HG02870 (cell line): ENCODE measurements at regions not wholly inside any gene's neighbourhood (a gene's known extent, or its start where the extent isn't known, plus 50 kb on each side); places are given as distances from the start of the nearest gene placed in this dataset.
"Not testable (repeated sequence)": the region's sequence is repeated elsewhere in the genome, so short reads cannot be mapped to it uniquely, and the experiment has no call there.

Experiments used
- ATAC-seq: cut with Tn5 transposase; IDR thresholded peaks from one replicate; pipeline ENCODE4 v1.9.1; 2021; ENCODE audit warnings: mild to moderate bottlenecking, moderate library complexity; ENCODE audit not compliant: unreplicated experiment

DNA sequence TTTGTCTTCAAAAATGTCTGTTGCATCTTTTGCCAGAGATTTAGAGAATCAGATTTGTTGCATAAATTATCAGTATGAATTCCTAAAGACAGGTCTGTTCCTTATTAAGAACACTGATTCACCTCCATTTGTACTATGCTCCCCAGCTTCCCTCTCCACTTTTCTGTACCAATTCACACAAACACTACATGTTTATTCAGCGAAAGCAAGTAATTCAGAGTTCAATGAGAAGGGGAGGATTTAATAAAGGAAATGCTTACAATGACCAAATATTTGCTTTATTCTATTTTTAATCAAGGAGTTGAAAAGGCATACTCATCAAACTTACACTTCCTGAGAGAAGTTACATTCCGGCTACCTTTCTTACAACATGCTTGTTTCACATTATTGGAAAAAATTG lies 135.5 kb downstream of the NBPF8 start:
- not testable (repeated sequence) for ATAC-seq

DNA sequence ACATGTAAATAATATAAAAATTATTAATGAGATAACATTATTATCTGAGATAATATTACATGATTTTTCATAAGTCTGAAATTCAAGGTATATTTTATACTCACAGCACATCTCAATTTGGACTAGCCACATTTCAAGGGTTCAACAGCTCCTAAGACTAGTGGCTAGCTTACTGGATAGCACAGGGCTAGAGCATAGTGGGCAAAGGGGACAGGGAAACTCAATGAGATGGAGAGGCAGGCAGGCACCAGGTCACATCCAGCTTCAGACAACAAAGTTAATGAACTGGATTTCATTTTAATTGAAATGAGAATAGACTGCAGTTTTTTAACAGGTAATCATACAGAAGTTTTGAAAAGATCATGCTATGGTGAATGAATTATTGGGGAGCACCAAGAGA lies 137.4 kb downstream of the NBPF8 start:
- ATAC-seq = not testable (repeated sequence)

DNA sequence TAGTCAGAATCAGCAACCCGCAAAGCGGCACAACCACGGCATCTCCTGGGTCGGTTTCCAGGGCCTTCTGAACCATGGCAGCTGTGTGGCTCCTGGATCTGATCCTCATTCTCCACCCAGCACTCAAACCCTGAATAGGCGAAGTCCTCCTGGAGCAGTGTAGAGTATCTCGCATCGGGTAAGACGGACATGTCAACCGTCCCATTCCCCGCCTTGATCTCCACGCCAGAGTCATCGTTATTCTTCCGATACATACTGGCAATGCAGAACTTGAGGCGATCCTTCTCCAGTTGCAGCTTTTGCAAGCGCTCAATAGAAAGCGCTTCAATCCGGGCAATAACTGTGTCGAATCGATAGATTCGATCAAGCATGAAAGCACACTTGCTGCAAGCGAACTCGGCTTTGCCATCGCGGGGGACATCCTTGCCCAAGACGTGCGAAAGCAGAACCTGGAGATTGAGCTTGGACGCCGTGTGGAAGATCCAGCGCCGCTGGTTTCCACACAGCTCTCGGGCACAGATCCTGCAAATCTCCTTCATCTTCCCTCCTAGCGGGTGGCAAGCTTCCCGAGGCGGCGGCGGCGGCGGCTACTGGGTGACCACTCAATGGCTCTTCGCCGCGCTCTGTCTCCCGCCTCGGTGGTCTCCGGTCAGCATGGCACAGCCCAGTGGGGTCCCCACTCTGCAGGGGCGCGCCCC lies 142.9 kb downstream of the NBPF8 start:
- ATAC-seq = peak; percentile 1

DNA sequence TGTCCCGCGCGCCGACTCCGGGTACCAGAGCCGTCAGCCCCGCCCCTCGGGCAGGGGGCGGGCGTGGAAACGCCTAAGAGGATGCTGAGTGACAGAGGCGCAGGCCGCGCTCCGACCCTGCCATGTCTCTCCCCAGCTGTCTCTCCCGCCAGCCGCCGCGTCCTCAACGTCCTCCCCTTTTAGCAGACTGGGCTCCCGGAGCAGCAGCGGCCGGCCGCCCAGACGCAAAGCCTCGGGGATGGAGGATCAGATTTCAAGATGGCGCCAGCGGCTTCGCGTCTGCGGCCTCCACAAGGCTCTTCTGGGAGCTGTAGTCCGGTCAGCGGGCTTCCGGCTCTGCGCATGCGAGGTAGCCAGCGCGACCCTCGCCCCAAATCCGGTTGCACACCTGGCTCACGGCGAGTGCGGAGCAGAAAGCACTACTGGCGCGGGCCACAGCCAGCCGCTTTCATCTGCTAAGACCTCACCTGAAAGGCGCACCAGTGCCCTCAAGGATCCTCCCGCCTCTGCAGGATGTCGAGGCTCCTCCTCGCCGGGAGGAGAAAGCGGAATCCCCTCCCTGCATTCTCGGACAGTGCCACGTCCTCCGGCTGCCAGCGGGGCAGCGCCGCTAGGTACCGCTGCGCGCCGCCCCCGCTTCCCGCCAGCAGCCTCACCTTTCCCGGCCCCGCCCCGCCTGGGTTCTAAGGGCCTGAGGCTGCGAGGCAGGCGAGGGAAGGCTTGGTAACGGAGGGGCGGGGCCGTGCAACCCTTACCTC lies 143.6 kb downstream of the NBPF8 start:
- ATAC-seq = peak; percentile 75

DNA sequence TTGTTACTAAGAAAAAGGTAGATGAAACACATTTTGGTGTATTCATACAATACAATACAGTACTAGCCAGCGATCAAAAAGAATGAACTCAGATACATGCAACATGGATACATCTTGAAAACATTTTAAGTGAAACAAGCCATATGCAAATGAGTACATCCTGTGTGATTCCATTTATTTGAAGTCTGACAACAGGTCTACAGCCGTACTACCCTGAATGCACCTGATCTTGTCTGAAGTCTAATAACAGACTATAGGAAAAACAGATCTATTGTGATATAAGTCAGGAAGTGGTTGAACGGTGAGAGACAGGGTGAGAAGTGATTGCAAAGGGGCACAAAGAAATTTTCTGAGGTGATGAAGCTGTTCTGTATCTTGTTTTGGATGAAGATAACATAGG lies 146.9 kb downstream of the NBPF8 start:
- ATAC-seq = not testable (repeated sequence)

DNA sequence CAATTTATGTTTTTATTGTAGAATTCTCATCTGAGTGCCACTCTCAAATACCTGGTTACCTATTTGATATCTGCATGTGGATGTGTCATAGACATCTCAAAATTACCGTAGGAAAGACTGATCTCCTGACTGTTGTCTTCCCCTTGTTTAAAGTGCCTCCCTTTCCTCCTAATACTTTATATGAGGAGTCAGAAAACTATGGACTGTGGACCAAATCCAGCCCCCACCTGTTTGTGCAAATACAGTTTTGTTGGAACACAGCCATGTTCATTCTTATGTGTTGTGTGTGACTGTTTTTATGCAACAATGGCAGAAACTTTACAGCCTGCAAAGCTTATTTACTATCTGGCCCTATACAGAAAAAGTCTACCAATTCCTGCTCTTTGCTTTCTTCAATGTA lies 150.6 kb downstream of the NBPF8 start:
- not testable (repeated sequence) for ATAC-seq

DNA sequence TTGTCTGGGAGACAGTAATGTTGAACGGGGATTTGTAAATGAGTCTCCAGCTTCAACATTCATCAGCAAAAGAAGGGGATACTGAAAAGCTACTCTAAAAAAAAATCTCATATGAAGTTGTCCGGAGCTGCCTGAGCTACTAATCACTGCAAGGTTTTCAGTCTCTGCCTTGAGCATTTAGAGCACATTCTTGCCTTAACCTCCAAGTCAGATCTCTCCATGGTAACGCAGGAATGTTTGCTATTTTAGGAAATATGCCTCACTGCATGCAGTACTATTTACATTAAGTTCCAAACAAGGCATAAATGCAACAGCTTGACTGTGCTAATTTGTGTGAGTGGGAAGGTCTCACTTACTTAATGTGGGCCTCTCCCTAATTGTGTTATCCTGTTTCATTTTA lies 152.8 kb downstream of the NBPF8 start:
- ATAC-seq = not testable (repeated sequence)

DNA sequence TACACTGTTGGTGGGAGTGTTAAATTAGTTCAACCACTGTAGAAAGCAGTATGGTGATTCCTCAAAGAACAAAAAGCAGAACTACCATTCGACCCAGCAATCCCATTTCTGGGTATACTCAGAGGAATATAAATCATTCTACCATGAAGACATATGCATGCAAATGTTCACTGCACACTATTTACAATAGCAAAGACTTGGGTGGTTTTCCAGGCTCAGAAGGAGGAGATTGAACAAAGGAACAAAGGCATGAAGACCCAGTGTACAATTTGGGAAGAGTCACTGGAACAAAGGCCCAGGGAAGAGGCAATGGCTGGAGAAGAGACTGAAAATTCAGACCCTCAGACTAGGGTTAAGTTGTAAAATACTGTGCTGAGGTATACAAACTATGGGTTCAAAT lies 148.5 kb upstream of the NBPF26 start:
- not testable (repeated sequence) for ATAC-seq

DNA sequence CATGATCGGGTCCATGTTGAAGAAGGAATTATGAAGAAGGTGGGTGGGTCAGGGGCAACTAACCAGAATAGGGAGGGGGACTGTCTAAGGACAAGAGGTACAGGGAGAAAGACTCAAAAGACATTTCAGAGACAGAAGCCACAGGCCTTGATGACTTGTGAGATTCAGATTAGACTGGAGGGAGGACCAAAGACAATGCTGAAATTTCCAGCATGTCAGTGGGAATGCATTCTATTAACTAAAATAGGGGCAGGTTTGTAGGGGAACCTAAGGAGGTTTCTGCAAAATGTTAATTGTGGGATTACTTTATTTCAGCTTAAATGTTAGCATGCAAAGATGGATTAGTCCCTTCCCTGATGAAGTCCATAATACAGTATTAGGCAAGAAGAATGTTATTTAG lies 141.6 kb upstream of the NBPF26 start:
- ATAC-seq = not testable (repeated sequence)

DNA sequence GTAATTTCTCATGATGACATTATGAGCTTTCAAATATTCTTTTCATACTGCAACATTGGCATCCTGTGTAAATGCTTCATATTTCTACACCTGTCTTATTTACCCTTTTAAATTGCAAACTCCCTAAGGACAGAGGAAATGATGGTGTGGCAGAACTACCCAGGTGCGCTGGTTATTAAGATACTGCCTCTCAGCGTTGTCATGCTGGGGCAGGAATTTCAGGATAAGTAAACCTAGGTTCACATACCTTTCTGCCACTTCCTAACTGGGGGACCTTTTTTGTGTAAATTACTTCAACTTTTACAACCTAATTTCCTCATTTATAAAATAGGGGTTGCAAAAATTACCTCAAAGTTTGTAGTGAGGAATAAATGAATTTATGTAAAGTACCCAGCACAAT lies 137.7 kb upstream of the NBPF26 start:
- not testable (repeated sequence) for ATAC-seq

DNA sequence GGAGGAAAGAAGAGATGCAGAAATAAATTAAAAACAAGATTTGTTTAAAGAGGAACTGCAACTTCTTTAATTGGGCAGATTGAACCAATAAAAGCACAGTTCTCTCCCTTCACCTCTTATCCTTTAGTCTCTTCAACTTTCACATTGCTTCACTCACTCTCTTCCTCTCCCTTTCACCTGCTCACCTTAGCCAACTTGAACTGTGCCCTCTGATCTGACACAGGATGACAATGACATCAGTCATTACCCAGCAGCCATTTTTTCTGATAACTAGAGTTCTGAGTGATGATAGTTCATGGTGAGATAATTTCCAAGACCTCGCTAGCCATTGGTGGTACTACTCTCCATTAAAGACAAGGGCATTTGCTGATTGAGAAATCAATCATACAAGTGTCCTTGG lies 134.9 kb upstream of the NBPF26 start:
- ATAC-seq = not testable (repeated sequence)

DNA sequence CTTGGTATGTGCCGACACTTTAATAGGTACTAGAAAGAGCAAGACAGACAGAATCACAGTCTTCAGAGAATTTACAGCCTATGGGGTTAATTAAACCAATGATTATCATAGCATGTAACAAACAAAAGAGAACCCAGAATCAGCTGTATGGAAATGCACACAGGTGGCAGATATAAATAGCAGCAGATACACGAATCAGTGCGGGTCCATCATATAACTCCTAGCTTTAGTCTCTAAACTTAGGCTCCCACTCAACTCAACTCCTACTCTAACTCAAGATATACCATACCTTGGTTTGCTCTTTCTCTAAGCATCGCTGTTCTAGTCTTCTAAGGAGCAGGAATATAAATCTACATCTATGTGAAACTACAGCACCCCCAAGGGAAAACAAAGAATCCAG lies 132.0 kb upstream of the NBPF26 start:
- not testable (repeated sequence) for ATAC-seq

DNA sequence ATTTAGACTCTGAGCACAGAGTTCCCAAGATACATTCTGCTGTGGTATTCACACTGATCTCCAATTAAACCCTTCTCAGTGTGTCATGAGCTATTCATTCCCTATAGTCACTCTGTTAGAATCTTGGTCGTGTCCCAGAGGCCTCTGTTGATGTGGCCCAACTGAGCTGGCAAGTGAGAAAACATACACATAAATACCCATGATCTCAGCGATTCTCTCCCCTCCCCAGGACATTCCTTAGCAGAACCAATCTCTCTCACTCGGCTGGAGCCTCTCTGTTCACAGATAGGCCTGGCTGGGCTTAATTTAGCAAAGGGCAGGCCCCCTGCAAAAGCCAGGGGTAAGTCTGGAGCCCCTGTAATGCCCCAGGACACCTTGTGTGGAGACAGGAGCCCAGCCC lies 130.8 kb upstream of the NBPF26 start:
- not testable (repeated sequence) for ATAC-seq

DNA sequence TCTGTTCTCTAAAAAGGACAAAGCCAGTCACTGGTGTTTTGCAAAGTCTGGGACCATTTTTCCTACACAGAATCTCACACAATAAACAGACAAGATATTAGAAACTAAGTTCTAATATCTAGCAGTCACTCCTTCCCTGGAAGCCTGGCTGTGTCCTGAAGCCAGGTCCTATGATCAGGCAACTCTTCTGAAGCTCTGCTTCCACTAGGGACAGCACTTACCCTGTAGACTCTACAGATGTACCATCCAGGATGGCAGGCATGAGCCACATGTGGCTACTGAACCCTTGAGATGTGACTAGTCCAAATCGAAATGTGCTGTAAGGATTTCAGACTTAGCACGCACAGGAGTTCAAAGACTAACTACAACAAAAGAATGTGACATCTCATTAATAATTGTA lies 130.1 kb upstream of the NBPF26 start:
- ATAC-seq = not testable (repeated sequence)

DNA sequence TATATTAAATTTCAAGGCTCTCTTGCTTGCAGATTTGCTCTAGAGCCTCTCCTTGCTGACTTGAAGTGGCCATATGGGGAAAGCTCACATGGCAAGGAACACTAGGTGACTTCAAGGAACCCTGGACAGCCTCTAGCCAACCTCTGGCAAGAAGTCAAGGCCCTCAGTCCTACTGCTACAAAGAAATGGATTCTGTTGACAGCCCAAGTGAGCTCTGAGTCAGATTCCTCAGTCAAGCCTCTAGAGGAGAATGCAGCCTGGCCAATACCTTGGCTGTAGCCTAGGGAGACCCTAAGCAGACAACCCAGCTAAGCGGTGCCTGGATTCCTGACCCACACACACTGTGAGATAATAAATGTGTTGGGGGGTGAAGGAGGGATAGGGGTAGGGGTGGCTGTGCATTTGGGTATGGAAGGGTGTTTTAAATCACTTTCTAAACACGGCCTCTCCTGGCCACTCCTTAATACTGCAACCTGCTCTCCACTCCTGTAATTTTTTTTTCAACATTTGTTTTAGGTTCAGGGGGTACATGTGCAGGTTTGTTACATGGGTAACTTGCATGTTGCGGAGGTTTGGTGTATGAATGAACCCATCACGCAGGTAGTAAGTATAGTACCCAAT lies 125.3 kb upstream of the NBPF26 start:
- ATAC-seq = not testable (repeated sequence)

DNA sequence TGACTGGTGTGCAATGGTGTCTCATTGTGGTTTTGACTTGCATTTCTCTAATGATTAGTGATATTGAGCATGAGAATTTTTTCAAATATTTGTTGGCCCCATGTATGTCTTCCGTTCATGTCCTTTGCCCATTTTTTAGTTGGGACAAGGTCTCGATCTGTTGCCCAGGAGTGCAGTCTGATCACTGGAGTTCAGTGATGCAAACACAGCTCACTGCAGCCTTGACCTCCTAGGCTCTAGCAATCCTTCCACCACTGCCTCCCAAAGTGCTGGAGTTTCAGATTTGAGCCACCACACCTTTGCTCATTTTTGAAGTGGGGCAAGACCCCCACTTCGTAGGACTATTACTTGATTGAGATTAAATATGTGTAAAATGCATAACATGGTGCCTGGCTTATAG lies 124.2 kb upstream of the NBPF26 start:
- ATAC-seq = not testable (repeated sequence)

DNA sequence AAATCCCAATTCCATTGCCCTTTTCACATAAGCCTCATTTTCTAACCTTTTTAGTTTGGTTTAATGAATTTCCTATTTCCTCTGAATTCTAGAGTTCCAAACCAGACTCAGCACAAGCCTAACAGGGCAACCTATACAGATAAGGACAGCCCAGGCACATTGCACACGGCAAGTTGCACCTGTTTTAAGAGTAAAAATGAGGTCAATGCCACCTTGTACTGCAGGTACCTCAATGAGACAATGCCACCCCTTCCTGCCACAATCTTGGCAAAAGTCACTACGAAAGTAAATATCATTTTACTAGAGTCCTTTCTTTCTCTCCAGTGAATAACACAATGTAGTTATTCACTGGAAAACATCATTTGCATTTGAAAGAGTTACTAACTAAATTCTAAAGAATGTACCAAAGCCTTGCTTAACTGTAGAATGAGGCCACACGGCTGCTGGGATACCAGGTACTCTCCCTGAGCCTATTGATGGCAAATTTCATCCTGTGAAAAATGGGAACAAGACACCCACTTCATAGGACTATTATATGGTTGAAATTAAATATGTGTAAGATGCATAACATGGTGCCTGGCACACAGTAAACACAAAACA lies 123.2 kb upstream of the NBPF26 start:
- not testable (repeated sequence) for ATAC-seq

DNA sequence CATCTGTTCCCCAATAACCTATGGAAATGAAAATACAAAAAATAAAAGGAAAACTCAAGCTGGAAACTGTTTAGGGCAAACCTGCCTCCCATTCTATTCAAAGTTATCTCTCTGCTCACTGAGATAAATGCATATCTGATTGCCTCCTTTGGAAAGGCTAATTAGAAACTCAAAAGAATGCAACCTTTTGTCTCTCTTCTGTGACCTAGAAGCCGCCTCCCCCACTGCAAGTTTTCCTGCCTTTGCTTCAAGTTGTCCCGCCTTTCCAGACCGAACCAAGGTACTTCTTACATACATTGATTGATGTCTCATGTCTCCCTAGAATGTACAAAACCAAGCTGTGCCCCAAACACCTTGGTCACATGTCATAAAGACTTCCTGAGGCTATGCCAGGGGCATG lies 115.9 kb upstream of the NBPF26 start:
- not testable (repeated sequence) for ATAC-seq

DNA sequence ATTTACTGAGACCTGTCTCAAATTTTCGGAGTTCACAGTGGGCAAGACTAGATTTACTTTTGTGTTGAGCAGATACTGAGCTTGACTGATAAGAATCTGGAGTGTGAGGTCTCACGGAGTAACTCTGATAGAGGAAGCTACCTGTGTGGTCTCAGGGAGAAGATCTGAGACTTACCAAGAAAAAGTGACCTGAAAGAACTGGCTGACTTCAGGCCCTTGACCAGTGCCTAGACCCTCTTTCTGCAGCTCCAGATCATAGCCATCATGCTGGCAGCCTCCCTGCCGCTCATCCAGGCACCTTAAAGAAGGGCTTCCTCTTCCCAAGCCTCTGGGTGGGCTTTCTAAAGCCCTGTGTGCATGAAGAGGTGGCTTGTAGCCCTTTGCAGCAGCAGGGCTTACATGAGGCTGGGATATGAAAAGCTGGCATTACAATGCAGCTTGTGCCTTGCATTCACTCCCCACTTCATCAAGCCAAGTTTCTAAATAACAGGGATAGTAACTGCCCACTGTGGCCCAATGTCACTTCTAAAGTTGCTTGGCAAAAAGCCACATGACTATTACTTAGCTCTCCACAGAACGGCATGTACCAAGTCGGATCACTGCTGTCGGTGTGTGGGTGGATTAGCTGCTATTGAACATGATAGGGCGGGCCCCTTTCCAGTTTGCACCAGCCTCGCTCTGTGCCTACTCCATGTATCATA lies 115.3 kb upstream of the NBPF26 start:
- ATAC-seq = not testable (repeated sequence)

DNA sequence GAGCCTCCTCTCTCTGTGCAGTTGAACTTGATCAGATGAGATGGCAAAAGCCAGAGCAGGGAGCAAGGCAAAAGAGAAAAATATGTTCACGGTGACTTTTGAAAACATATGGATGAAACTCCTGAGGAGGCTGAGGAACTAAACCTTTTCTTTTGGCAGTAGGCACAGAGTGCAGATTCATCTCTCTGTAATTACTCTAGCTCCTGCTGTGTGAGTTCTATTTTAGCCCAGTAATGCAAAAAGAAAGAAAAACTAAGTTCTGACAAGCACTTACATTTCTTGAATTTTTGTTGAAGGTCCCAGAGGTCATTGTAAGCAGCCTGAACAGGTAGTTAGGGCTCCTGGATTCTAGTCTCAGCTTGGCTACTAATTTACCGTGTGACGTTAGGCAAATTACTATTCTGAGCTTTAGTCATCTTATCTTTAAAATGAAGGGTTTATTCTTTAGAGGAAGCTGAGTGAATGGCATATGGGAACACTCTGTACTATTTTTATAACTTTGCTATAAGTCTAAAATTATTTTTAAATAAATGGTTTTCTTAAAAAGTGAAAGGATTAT lies 114.7 kb upstream of the NBPF26 start:
- ATAC-seq = not testable (repeated sequence)
